ENCODE measurements at regions not wholly inside any gene's neighbourhood (a gene's known extent, or its start where the extent isn't known, plus 50 kb on each side); places are given as distances from the start of the nearest gene placed in this dataset.
"Not testable (repeated sequence)": the region's sequence is repeated elsewhere in the genome, so short reads cannot be mapped to it uniquely, and the experiment has no call there.

DNA sequence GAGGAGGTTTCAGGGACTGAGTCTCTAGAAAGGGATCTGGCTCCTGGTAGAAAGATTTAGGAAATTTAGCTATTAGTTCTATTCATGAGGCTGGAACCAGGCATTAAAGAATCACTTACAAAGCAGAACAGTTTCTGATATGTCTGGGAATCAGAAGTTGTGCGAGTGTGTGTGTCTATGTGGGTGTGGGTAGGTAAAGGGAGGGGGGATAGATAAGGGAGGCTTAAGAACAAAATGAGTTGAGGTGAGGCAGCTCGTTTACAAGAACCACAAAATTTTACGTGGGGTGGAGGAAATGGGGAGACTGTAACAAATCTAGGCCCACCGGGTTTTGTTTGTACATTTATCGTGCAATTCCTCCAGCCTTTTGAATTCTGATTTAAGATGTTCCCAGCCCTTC, 90.7 kb downstream of the SAMD9 start:
- TF ChIP-seq, protein P1, sequence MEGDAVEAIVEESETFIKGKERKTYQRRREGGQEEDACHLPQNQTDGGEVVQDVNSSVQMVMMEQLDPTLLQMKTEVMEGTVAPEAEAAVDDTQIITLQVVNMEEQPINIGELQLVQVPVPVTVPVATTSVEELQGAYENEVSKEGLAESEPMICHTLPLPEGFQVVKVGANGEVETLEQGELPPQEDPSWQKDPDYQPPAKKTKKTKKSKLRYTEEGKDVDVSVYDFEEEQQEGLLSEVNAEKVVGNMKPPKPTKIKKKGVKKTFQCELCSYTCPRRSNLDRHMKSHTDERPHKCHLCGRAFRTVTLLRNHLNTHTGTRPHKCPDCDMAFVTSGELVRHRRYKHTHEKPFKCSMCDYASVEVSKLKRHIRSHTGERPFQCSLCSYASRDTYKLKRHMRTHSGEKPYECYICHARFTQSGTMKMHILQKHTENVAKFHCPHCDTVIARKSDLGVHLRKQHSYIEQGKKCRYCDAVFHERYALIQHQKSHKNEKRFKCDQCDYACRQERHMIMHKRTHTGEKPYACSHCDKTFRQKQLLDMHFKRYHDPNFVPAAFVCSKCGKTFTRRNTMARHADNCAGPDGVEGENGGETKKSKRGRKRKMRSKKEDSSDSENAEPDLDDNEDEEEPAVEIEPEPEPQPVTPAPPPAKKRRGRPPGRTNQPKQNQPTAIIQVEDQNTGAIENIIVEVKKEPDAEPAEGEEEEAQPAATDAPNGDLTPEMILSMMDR (IDR thresholded peaks at IDR 0.05; ENCODE audit: control extremely low read depth, extremely low read depth), result no peak
- Histone ChIP-seq H3K9ac (ENCODE audit: insufficient read depth in 1 of 2, low read length in 2 of 2) (no peak overlapping the region), H3K4me3 (no peak overlapping the region), H3K4me1 (ENCODE audit: control insufficient read depth in 5 of 5, insufficient read depth in 5 of 5, low read length in 5 of 5) (peaks cover 0 to 2% (median 0%) of the 10 kb centered on the region in 5 donors), H3K27ac (ENCODE audit: low read depth in 1 of 2, low read length in 1 of 2) (no peak overlapping the region), H3K27me3 (ENCODE audit: control insufficient read depth in 3 of 3, insufficient read depth in 3 of 3, low read length in 2 of 3) (no peaks in the 10 kb centered on the region), H3K36me3 (ENCODE audit: control insufficient read depth in 4 of 4, insufficient read depth in 4 of 4, low read length in 4 of 4) (no peaks in the 10 kb centered on the region), H3K9me3 (ENCODE audit: control insufficient read depth in 4 of 4, insufficient read depth in 3 of 4, low read length in 3 of 4) (peaks cover 0 to 10% (median 0%) of the 10 kb centered on the region in 4 donors)
- 73 to 85% methylated on average over 5 of the region's 5 CpGs for WGBS, 2 donors
- DNase-seq, result no peak
- ATAC-seq (ENCODE audit: insufficient read depth, low FRiP score), result no peak

DNA sequence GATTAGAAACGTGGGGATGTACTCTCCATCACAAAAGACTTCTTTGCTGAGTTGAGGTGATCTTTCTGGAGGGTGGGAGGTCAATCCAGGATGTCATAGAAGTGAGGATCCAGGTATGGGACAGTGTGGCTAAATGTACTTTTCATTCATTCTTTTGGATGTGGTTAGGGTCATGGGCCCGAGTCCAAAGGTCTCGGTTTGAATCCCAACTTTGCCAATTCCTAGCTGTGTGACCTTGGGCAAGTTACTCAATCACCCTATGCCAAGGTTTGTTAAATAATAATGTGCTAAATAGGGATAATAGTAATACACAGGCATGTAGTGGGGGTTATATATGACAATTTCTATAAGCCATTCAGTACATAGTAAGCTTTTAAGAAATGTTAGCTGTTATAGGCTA, 91.4 kb downstream of the SAMD9 start:
- TF ChIP-seq, protein P1 (IDR thresholded peaks at IDR 0.05; ENCODE audit: control extremely low read depth, extremely low read depth), result no peak
- H3K9me3 ChIP-seq (ENCODE audit: control insufficient read depth in 4 of 4, insufficient read depth in 3 of 4, low read length in 3 of 4), result peaks cover 0 to 10% (median 0%) of the 10 kb centered on the region in 4 donors
- DNase-seq, result no peak
- whole genome bisulfite sequencing, 2 donors, result 76 to 84% methylated on average over 3 of the region's 3 CpGs
- H3K4me3 ChIP-seq, result no peak overlapping the region
- H3K36me3 ChIP-seq (ENCODE audit: control insufficient read depth in 4 of 4, insufficient read depth in 4 of 4, low read length in 4 of 4), result no peaks in the 10 kb centered on the region
- no peak overlapping the region for H3K27ac ChIP-seq (ENCODE audit: low read depth in 1 of 2, low read length in 1 of 2)
- H3K4me1 ChIP-seq (ENCODE audit: control insufficient read depth in 5 of 5, insufficient read depth in 5 of 5, low read length in 5 of 5), result peaks cover 0 to 2% (median 0%) of the 10 kb centered on the region in 5 donors
- ATAC-seq (ENCODE audit: insufficient read depth, low FRiP score), result no peak
- no peak overlapping the region for H3K9ac ChIP-seq (ENCODE audit: insufficient read depth in 1 of 2, low read length in 2 of 2)
- no peaks in the 10 kb centered on the region for H3K27me3 ChIP-seq (ENCODE audit: control insufficient read depth in 3 of 3, insufficient read depth in 3 of 3, low read length in 2 of 3)

DNA sequence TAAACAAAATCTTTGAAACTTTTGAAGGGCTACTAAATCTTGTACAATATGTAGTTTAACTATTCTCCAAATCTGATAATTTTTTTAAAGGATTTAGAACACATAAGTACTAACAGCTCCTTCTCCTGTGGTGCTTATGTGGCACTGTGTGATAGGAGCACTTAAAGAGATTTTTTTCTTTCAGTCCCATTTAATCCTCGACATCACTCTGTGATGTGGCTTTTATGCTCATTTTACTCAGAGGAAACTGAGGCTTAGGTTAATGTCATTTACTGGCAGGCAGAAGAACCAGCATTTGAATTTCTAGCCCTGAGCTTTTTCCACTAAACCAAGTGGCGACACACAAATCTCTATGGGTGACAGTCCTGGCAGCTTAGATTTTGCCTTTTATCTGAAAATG, 92.4 kb downstream of the SAMD9 start:
- DNase-seq, result no peak
- peaks cover 0 to 2% (median 0%) of the 10 kb centered on the region in 5 donors for H3K4me1 ChIP-seq (ENCODE audit: control insufficient read depth in 5 of 5, insufficient read depth in 5 of 5, low read length in 5 of 5)
- H3K4me3 ChIP-seq, result no peak overlapping the region
- no peaks in the 10 kb centered on the region for H3K27me3 ChIP-seq (ENCODE audit: control insufficient read depth in 3 of 3, insufficient read depth in 3 of 3, low read length in 2 of 3)
- ATAC-seq (ENCODE audit: insufficient read depth, low FRiP score), result no peak
- TF ChIP-seq, protein P1 (IDR thresholded peaks at IDR 0.05; ENCODE audit: control extremely low read depth, extremely low read depth), result no peak
- no peaks in the 10 kb centered on the region for H3K36me3 ChIP-seq (ENCODE audit: control insufficient read depth in 4 of 4, insufficient read depth in 4 of 4, low read length in 4 of 4)
- no peak overlapping the region for H3K9ac ChIP-seq (ENCODE audit: insufficient read depth in 1 of 2, low read length in 2 of 2)
- H3K9me3 ChIP-seq (ENCODE audit: control insufficient read depth in 4 of 4, insufficient read depth in 3 of 4, low read length in 3 of 4), result peaks cover 0 to 10% (median 0%) of the 10 kb centered on the region in 4 donors
- no peak overlapping the region for H3K27ac ChIP-seq (ENCODE audit: low read depth in 1 of 2, low read length in 1 of 2)
- 82 to 86% methylated on average over 2 of the region's 2 CpGs for WGBS, 2 donors

DNA sequence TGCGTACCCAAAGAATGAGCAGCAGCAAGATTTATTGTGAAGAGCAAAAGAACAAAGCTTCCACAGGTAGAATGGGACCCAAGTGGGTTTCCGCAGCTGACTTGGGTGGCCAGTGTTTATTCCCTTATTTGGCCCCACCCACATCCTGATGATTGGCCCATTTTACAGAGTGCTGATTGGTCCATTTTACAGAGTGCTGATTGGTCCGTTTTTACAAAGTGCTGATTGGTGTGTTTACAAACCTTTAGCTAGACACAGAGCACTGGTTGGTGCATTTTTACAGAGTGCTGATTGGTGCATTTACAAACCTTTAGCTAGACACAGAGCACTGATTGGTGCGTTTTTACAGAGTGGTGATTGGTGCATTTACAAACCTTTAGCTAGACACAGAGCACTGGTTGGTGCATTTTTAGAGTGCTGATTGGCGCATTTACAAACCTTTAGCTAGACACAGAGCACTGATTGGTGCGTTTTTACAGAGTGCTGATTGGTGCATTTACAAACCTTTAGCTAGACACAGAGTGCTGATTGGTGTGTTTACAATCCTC, 94.8 kb downstream of the SAMD9 start:
- H3K27me3 ChIP-seq (ENCODE audit: control insufficient read depth in 3 of 3, insufficient read depth in 3 of 3, low read length in 2 of 3); ATAC-seq (ENCODE audit: insufficient read depth, low FRiP score): not testable (repeated sequence)

More for the DNA sequence above, 94.8 kb downstream of the SAMD9 start:
- H3K9me3 ChIP-seq (ENCODE audit: control insufficient read depth in 4 of 4, insufficient read depth in 3 of 4, low read length in 3 of 4); H3K4me3 ChIP-seq; H3K4me1 ChIP-seq (ENCODE audit: control insufficient read depth in 5 of 5, insufficient read depth in 5 of 5, low read length in 5 of 5); H3K27ac ChIP-seq (ENCODE audit: low read depth in 1 of 2, low read length in 1 of 2); H3K36me3 ChIP-seq (ENCODE audit: control insufficient read depth in 4 of 4, insufficient read depth in 4 of 4, low read length in 4 of 4); H3K9ac ChIP-seq (ENCODE audit: insufficient read depth in 1 of 2, low read length in 2 of 2); DNase-seq: not testable (repeated sequence)
- WGBS, 2 donors, result 97 to 98% methylated on average over 6 of the region's 6 CpGs
